H1 (cell line): ENCODE measurements at regions not wholly inside any gene's neighbourhood (a gene's known extent, or its start where the extent isn't known, plus 50 kb on each side); places are given as distances from the start of the nearest gene placed in this dataset.

ENCODE experiments used
- BCL11A ChIP-seq, 2 experiments: IDR thresholded peaks; one replicate each; pipeline ENCODE4 v1.6.1; 2011; ENCODE audit warnings: low read depth in 2 of 2, low read length in 2 of 2, mild to moderate bottlenecking in 2 of 2

DNA sequence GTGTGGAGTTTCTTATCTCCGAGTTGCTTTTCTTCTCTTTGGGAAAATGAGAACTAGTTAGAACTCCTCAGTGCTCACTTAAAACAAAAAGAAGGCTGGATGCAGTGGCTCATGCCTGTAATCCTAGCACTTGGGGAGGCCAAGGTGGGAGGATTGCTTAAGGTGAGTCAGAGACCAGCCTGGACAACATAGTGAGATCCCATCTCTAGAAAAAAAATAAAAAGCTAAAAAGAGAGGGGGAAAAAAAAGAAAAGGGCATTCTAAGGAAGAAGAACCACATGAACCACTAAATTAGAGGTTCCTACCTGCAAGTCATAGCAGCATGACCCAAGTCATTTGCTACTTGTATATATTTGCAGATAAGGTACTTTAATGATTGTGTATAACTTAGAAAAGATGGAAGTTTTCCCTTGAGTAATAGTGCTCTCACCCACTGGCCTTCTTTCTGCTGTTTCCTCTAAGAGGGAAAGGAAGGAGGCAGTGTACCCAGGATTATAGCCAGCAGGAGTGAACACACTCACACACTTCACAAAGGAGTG, 87.8 kb downstream of the CCDC71L start (continued):
- no peak for TF ChIP-seq BCL11A (IDR thresholded peaks at IDR 0.05; ENCODE audit: low read depth in 2 of 2, low read length in 2 of 2)
- TF ChIP-seq, all 59 proteins: peak for 0
